GM12891 (cell line): ENCODE measurements at regions not wholly inside any gene's neighbourhood (a gene's known extent, or its start where the extent isn't known, plus 50 kb on each side); places are given as distances from the start of the nearest gene placed in this dataset.

Source experiments
- PAX5 ChIP-seq: IDR thresholded peaks from 2 replicates; pipeline ENCODE4 v1.6.1; 2011; ENCODE audit warnings: low read length, moderate library complexity, mild to moderate bottlenecking; ENCODE audit not compliant: insufficient read depth, severe bottlenecking
- POLR2A ChIP-seq: IDR thresholded peaks from 2 replicates; pipeline ENCODE4 v1.6.1; 2011; ENCODE audit warnings: low read depth, low read length, control low read depth
- POLR2AphosphoS5 ChIP-seq: IDR thresholded peaks from 2 replicates; pipeline ENCODE4 v1.6.1; 2011; ENCODE audit warnings: low read depth, low read length, control low read depth
- POU2F2 ChIP-seq: IDR thresholded peaks from 2 replicates; pipeline ENCODE4 v1.6.1; 2011; ENCODE audit warnings: low read depth, mild to moderate bottlenecking, control low read depth, low read length, moderate library complexity
- SPI1 ChIP-seq: IDR thresholded peaks from 2 replicates; pipeline ENCODE4 v1.6.1; 2011; ENCODE audit warnings: low read depth, low read length, control low read depth
- TAF1 ChIP-seq: IDR thresholded peaks from 2 replicates; pipeline ENCODE4 v1.6.1; 2011; ENCODE audit warnings: low read depth, low read length, control low read depth

DNA sequence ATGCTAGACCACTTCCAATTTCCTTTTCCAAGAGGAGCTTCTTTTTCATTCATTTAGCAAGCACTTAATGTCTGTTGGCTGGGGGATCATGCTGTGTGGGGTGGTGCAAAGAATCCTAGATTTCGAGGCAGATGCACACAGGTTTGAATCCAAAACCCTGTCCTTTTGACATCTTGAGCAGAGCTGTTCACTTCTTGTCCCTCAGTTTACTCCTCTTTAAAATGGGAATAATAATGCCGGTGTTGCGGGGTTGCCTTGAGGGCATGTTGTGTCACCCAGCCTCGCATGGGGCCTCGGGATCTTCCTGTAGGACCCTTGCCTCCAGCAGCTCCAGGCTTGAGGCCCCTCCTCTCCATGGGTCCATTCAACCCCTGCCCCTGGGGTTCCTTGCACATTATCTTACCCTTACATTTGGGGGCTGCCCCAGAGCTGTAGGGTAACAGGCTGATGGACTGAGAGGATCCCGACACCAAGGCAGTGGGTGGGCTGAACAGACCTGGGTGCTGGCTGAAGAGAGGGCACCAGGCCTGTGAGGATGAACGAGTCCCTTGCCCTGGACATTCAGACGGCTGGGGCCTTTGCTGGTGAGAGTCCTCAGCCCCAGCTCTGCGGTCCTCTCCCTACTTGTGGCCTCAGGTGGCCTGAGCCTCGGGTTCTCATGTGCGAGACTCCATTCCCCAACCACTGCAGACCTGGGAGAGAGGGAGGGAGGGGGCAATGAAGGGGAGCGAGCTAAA lies 145.8 kb downstream of the BARX1 start:
- TF ChIP-seq POLR2A (no peak), SPI1 (no peak), POLR2AphosphoS5 (no peak), TAF1 (no peak), PAX5 (no peak), POU2F2 (no peak)
